Breast epithelium (tissue), 3 donors: ENCODE measurements at regions not wholly inside any gene's neighbourhood (a gene's known extent, or its start where the extent isn't known, plus 50 kb on each side); places are given as distances from the start of the nearest gene placed in this dataset.

ENCODE experiments used
- POLR2AphosphoS5 ChIP-seq, 3 donors: sonication (generic); formaldehyde crosslinking; IDR thresholded peaks; one replicate each; pipeline ENCODE4 v1.6.1; 2017; ENCODE audit warnings: antibody characterized with exemption in 3 of 3
- TF ChIP-seq, protein P1 (sequence below), 3 donors: fragments of 450-650 bp; IDR thresholded peaks; one replicate each; pipeline ENCODE4 v1.5.1; 2016 to 2017; ENCODE audit warnings: antibody characterized with exemption in 3 of 3, mild to moderate bottlenecking in 3 of 3, moderate library complexity in 3 of 3

GRCh38 chr11:115843111-115843510 is 338.9 kb upstream of the CADM1 start:
- TF ChIP-seq, protein P1, sequence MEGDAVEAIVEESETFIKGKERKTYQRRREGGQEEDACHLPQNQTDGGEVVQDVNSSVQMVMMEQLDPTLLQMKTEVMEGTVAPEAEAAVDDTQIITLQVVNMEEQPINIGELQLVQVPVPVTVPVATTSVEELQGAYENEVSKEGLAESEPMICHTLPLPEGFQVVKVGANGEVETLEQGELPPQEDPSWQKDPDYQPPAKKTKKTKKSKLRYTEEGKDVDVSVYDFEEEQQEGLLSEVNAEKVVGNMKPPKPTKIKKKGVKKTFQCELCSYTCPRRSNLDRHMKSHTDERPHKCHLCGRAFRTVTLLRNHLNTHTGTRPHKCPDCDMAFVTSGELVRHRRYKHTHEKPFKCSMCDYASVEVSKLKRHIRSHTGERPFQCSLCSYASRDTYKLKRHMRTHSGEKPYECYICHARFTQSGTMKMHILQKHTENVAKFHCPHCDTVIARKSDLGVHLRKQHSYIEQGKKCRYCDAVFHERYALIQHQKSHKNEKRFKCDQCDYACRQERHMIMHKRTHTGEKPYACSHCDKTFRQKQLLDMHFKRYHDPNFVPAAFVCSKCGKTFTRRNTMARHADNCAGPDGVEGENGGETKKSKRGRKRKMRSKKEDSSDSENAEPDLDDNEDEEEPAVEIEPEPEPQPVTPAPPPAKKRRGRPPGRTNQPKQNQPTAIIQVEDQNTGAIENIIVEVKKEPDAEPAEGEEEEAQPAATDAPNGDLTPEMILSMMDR (IDR thresholded peaks at IDR 0.05): no peak
- no peak for TF ChIP-seq POLR2AphosphoS5 (IDR thresholded peaks at IDR 0.05)
